ENCODE measurements at regions not wholly inside any gene's neighbourhood (a gene's known extent, or its start where the extent isn't known, plus 50 kb on each side); places are given as distances from the start of the nearest gene placed in this dataset.

DNA sequence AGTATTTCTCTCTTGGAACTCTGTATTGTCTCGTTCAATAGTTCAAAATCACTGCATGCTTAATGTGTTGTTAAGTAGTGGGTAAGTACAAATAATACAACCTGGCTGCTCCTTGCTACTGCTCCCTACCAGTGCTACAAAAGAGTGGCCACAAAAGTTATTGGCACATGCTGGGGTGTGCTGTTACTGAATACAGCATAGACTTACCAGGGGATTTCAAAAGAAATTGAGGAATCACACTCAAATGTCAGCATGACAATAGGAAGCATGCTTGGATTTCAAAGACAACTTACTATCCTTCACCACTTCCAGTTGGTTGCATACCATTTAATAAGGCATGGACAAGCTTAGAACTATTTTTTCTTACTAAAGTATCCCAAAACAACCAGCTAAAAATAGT, 1041.3 kb upstream of the SPRY2 start:
- TF ChIP-seq NFE2L2 (IDR thresholded peaks at IDR 0.05; ENCODE audit: low read depth, low read length) (no peak), MAZ (IDR thresholded peaks at IDR 0.05; ENCODE audit: borderline replicate concordance, low read depth, low read length) (no peak), MAFK (IDR thresholded peaks at IDR 0.05; ENCODE audit: low read depth, low read length) (no peak), RFX5 (IDR thresholded peaks at IDR 0.05; ENCODE audit: low read depth, low read length) (no peak), BHLHE40 (IDR thresholded peaks at IDR 0.05; ENCODE audit: low read depth, low read length) (no peak), FOS (IDR thresholded peaks at IDR 0.05; ENCODE audit: low read depth, low read length) (no peak), CHD1 (IDR thresholded peaks at IDR 0.05; ENCODE audit: low read depth, low read length) (no peak), MXI1 (IDR thresholded peaks at IDR 0.05; ENCODE audit: borderline replicate concordance, low read depth, low read length) (no peak), POLR2A (IDR thresholded peaks at IDR 0.05; ENCODE audit: low read depth, low read length) (no peak), RAD21 (IDR thresholded peaks at IDR 0.05; ENCODE audit: low read length) (no peak)
- TF ChIP-seq, protein P1, sequence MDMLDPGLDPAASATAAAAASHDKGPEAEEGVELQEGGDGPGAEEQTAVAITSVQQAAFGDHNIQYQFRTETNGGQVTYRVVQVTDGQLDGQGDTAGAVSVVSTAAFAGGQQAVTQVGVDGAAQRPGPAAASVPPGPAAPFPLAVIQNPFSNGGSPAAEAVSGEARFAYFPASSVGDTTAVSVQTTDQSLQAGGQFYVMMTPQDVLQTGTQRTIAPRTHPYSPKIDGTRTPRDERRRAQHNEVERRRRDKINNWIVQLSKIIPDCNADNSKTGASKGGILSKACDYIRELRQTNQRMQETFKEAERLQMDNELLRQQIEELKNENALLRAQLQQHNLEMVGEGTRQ (IDR thresholded peaks at IDR 0.05; ENCODE audit: low read depth, low read length), result no peak
- TF ChIP-seq, protein P2, sequence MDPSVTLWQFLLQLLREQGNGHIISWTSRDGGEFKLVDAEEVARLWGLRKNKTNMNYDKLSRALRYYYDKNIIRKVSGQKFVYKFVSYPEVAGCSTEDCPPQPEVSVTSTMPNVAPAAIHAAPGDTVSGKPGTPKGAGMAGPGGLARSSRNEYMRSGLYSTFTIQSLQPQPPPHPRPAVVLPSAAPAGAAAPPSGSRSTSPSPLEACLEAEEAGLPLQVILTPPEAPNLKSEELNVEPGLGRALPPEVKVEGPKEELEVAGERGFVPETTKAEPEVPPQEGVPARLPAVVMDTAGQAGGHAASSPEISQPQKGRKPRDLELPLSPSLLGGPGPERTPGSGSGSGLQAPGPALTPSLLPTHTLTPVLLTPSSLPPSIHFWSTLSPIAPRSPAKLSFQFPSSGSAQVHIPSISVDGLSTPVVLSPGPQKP (IDR thresholded peaks at IDR 0.05; ENCODE audit: borderline replicate concordance, low read depth, low read length), result no peak
- in situ Hi-C loops (cut with MboI; ENCODE audit: low sequenced_read_pairs), result no loop called here
- Histone ChIP-seq H3K18ac (ENCODE audit: low read depth, low read length) (no peak overlapping the region), H3K4me2 (ENCODE audit: low read depth, low read length) (no peak overlapping the region), H4K91ac (ENCODE audit: insufficient read depth, low read depth, low read length) (no peak overlapping the region), H4K5ac (ENCODE audit: low read depth, low read length) (no peak overlapping the region), H3K9me3 (ENCODE audit: control insufficient read depth, insufficient read depth, low read length) (peaks cover 3% of the 10 kb centered on the region), H3K9ac (ENCODE audit: low read depth, low read length) (no peak overlapping the region), H3K23ac (ENCODE audit: low read depth, low read length) (no peak overlapping the region), H2BK15ac (ENCODE audit: low read depth, low read length) (no peak overlapping the region), H3K4ac (ENCODE audit: low read depth, low read length) (no peak overlapping the region), H3K14ac (replicated peaks; ENCODE audit: low read depth, low read length) (no peak overlapping the region), H2AFZ (replicated peaks; ENCODE audit: low read length, poor library complexity) (no peak overlapping the region), H3K56ac (ENCODE audit: extremely low read depth, insufficient read depth, low read length) (no peak overlapping the region), H4K20me1 (ENCODE audit: insufficient read depth, low read length) (no peaks in the 10 kb centered on the region), H4K8ac (ENCODE audit: low read depth in 2 of 2, low read length in 2 of 2) (no peak overlapping the region), H2AK5ac (ENCODE audit: low read depth, low read length) (no peak overlapping the region), H3K4me1 (ENCODE audit: control insufficient read depth, insufficient read depth, low read length) (no peaks in the 10 kb centered on the region), H2AK9ac (replicated peaks; ENCODE audit: low read depth, low read length, poor library complexity) (no peak overlapping the region), H2BK5ac (ENCODE audit: low read depth, low read length, poor library complexity, severe bottlenecking) (no peak overlapping the region), H3K27ac (ENCODE audit: insufficient read depth, low read length) (no peak overlapping the region), H2BK120ac (ENCODE audit: low read depth, low read length) (no peak overlapping the region), H2BK20ac (ENCODE audit: low read depth, low read length) (no peak overlapping the region), H3K36me3 (ENCODE audit: control insufficient read depth, insufficient read depth, low read length) (no peaks in the 10 kb centered on the region), H3K27me3 (ENCODE audit: control insufficient read depth, insufficient read depth, low read length) (no peaks in the 10 kb centered on the region), H3K79me1 (ENCODE audit: low read depth in 1 of 2, low read length in 2 of 2) (no peaks in the 10 kb centered on the region), H3K4me3 (ENCODE audit: insufficient read depth, low read depth, low read length) (no peak overlapping the region), H3K9me1 (ENCODE audit: insufficient read depth, low read length) (no peaks in the 10 kb centered on the region)
- ChIA-PET CTCF (no interaction called here), POLR2A (ENCODE audit: unreplicated experiment) (no interaction called here)
- no peak for ATAC-seq (ENCODE audit: low read depth)
- intact Hi-C loops (cut with micrococcal nuclease), result no loop called here
- DNase-seq, result no peak
- no TSS peak for BruUV-seq (replicated peaks)
- no CpG with 5 or more reads among the region's 1 CpG for WGBS, 2 experiments (ENCODE audit: extremely low coverage in 2 of 2, insufficient read length in 1 of 2)
- dilution Hi-C loops (cut with HindIII; ENCODE audit: low sequenced_read_pairs, unreplicated experiment), result no loop called here

Measured in IMR-90 (cell line).